ENCODE measurements at regions not wholly inside any gene's neighbourhood (a gene's known extent, or its start where the extent isn't known, plus 50 kb on each side); places are given as distances from the start of the nearest gene placed in this dataset.

- no peak for TF ChIP-seq EGR1 (IDR thresholded peaks at IDR 0.05; ENCODE audit: borderline replicate concordance, low read depth, low read length)
- TF ChIP-seq RAD21 (IDR thresholded peaks at IDR 0.05 in 1 of 2, conservative IDR thresholded peaks at IDR 0.05 in 1 of 2; ENCODE audit: low read depth in 2 of 2, low read length in 2 of 2): no peak
- TF ChIP-seq CTBP2 (IDR thresholded peaks at IDR 0.05; ENCODE audit: borderline replicate concordance, insufficient read depth, insufficient read length, low read length): no peak
- TF ChIP-seq, protein P1, sequence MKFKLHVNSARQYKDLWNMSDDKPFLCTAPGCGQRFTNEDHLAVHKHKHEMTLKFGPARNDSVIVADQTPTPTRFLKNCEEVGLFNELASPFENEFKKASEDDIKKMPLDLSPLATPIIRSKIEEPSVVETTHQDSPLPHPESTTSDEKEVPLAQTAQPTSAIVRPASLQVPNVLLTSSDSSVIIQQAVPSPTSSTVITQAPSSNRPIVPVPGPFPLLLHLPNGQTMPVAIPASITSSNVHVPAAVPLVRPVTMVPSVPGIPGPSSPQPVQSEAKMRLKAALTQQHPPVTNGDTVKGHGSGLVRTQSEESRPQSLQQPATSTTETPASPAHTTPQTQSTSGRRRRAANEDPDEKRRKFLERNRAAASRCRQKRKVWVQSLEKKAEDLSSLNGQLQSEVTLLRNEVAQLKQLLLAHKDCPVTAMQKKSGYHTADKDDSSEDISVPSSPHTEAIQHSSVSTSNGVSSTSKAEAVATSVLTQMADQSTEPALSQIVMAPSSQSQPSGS (IDR thresholded peaks at IDR 0.05; ENCODE audit: low read length): no peak
- TF ChIP-seq RFX5 (IDR thresholded peaks at IDR 0.05; ENCODE audit: borderline replicate concordance, low read depth, low read length): no peak
Observed at GRCh38 chr4:174427571-174428140, 94.6 kb downstream of the HPGD start (continued).
